HG03060 (cell line): ENCODE measurements at regions not wholly inside any gene's neighbourhood (a gene's known extent, or its start where the extent isn't known, plus 50 kb on each side); places are given as distances from the start of the nearest gene placed in this dataset.

Experiments used
- ATAC-seq: cut with Tn5 transposase; IDR thresholded peaks from one replicate; pipeline ENCODE4 v1.9.1; 2021; ENCODE audit warnings: low read depth, moderate number of reproducible peaks; ENCODE audit not compliant: unreplicated experiment

DNA sequence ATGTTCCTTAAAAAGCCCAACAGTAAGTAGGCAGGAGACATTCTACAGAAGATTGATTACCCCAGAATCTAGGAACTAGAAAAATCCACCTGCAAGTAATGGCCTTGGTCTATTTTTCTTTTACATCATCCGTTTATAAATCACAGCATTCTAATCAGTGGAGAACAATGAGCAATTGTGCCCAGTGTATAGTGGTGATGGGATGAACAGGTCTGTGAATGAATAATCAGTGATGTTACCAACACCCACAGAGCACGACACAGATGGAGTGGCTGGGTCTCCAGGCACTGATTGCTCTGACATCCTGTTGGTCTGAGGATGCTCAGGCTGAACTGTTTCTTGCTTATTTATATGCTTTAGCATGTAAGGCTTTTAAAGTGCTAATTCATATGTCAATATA, 1251.2 kb upstream of the CDH8 start:
- no peak for ATAC-seq

DNA sequence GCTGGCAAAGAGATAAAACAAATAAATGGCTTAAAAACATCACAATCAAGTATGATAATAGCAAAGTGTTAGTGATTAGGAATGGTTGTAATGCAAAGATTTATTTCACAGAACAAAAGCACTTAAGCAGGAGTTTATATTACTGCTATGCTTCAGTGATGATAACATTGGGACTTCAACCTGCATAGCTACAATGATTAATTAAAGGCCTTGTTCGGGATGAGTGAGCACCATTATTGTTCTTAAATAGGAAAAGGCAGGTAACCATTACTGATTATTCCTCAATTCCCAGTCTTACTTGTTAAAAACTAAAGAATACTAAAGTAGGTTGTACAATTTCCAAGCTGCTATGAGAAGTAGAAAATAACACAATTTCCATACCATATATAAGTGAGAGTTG, 1247.5 kb upstream of the CDH8 start:
- ATAC-seq: no peak

GRCh38 chr16:63244631-63245030, 1208.4 kb upstream of the CDH8 start:
- ATAC-seq: no peak

- ATAC-seq: no peak
These were observed 1205.3 kb upstream of the CDH8 start for GRCh38 chr16:63241497-63242028.

- ATAC-seq: no peak
These were observed 1202.9 kb upstream of the CDH8 start for GRCh38 chr16:63239065-63239570.

GRCh38 chr16:63230421-63231040, 1194.3 kb upstream of the CDH8 start:
- no peak for ATAC-seq

- ATAC-seq: no peak
These were observed 1192.0 kb upstream of the CDH8 start for GRCh38 chr16:63228259-63228658.

DNA sequence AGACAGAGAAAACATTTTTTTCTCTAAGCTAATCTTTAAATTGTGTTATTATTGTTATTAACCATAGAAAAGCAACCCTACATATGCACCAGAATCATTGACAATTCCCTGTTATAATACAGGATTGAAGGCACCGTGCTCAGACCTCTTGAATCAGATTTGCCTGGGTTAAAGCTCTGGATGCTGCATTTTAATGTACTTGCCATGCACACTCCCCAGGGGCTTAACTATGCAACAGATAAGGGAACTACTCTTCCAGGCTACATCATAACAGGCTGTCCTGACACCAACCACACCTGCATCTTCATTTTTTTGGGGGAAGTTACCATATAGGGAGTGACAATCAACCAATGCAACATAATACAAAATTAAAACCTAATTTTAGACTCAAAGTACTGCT, 1187.6 kb upstream of the CDH8 start:
- ATAC-seq: no peak

DNA sequence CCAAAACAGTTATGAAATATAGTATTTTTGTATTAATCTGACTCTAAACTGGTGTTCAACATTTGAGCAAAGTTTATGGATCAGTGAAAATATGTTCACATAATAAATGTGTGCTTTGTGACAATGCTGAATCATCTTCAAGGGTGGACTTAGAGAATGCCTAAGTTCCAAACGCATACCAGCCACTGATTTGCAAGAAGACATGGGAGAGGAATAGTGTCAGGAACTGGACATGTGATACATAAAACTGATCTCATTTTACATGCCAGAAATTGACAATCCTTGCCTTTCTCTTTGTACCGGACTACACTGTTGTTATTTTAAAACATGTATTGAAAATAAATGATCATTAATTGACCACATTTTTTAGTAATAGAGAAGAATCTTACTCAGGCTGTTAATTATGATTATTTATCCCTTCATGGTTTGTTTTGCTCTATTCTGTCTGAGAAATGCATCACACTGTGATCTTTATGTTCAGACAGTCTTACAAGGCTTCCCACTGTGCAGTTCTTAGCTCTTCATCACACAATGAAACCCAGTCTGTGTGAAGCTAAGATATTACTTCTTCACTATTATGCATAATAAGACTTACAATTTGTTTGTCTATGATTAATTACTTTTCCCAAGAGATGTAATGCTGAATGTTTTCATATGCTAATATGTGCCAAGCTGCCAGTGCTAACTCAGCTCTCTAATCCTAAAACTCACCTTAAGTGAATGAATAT, 1180.6 kb upstream of the CDH8 start:
- ATAC-seq: no peak

DNA sequence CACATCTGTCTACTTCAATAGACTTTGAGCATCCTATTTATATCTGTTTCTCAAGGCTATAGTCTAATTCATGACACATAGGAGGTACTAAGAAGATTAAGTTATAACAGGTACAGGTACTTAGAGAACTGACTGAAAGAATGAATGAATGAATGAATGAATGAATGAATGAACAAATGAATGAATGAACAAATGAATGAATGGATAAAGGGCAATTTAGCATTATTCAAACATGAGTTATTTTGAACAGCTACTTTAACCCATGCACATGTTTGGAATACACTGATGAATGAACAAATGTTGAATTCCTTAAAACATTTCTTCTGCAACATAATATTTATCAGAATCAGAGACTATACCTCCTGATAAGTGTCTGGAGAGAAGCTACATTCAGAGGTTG, 1165.6 kb upstream of the CDH8 start:
- no peak for ATAC-seq

DNA sequence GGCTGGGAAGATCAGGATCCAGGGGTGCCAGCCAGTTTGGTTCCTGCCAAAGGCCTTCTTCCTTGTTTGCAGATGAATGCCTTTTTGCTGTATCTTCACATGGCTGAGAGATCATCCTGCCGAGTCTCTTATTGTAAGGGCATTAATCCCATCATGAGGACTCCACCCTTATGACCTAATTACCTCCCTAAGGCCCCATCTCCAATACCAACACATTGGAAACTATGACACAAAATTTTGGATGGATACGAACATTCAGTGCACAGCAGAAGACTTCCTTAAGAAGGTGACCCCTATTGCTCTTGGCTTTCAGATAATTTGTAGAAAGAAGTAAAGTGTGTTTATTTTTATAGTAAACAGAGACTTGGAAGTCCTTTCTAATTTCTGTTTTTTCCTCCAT, 1164.7 kb upstream of the CDH8 start:
- no peak for ATAC-seq

DNA sequence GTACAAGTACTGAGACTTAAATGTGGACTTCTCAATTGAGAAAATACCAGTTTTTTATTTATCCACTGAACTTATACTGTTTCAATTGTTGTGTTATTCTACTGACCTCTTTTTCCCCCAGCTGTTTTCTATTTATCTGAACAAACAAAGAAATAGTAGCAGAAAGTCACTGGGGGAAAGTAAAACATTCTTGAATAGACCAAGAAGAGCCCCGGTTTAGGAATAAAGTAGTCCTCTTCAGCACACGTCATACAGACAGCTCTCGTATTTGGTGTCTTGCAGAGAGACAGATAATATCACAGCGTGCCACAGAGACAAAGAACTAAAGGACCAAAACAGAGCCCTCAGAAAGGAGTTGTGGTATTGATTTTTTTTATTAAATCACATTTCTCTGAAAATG, 1159.1 kb upstream of the CDH8 start:
- no peak for ATAC-seq

DNA sequence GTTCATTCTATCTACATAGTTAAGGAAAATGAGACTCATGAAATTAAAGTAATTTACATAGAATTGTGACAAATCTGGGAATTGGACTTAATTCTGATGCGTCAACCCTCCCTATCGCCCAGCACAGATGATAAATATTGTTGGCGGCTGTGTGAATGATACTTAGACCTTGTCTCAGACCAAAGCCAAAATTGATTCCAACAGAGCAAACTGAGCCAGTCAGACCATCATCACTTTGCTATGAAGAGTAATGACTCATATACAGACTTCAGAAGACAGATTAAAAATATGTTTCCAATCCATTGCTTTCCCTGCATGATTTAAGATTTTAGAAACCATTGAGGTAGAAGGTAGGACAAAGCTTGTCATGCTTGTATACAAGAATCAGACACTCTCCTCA, 1156.7 kb upstream of the CDH8 start:
- no peak for ATAC-seq

DNA sequence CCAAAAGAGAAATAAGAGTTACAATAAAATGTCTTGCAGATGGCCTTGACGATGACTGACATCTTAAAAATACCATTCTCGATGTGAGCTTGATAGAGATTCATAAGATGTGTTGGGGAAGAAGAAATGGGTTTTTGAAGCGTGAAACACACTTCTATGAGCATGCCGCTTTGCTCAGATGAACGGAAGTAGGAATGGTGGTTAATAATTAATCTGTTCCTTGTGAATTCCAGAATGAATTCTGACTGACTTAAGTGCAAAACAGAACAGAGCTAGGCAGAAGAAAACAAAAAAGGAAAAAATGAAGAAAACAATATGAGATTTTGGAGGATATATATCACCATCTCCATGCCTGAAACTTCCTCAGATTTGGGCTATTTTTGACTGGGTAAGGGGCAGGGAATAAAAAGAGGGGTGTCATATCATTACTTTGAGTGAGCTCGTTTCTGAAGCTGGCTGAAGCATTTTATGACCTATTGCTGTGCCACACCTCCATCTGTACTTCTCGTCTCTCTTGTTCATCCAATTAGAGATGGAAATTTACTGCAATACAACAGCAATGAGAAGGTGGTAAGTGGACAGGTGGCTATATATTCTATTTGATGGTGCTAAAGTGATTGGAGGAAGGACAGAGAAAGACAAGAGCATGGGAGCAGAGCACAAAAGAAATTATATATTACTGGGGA, 1152.0 kb upstream of the CDH8 start:
- ATAC-seq: no peak

- ATAC-seq: no peak
These were observed 1151.4 kb upstream of the CDH8 start for GRCh38 chr16:63187638-63188037.

GRCh38 chr16:63185235-63185780, 1149.1 kb upstream of the CDH8 start:
- no peak for ATAC-seq

GRCh38 chr16:63183743-63184142, 1147.5 kb upstream of the CDH8 start:
- ATAC-seq: no peak

GRCh38 chr16:63175313-63175712, 1139.1 kb upstream of the CDH8 start:
- ATAC-seq: no peak

- ATAC-seq: no peak
These were observed 1138.6 kb upstream of the CDH8 start for GRCh38 chr16:63174801-63175200.

GRCh38 chr16:63171545-63171944, 1135.3 kb upstream of the CDH8 start:
- ATAC-seq: no peak

GRCh38 chr16:63169100-63169499, 1132.9 kb upstream of the CDH8 start:
- no peak for ATAC-seq
